H1 (cell line): ENCODE measurements at regions not wholly inside any gene's neighbourhood (a gene's known extent, or its start where the extent isn't known, plus 50 kb on each side); places are given as distances from the start of the nearest gene placed in this dataset.

Experiments
- CTCF ChIA-PET: fragments of 300-600 bp; sonication (Branson Sonifier 250); formaldehyde crosslinking; loops from one replicate; lab custom pipeline; 2021; ENCODE audit not compliant: partially characterized antibody; lab: Charles Lee
- POLR2A ChIA-PET: fragments of 300-600 bp; sonication (Branson Sonifier 250); formaldehyde crosslinking; loops from one replicate; lab custom pipeline; 2021; ENCODE audit warnings: inconsistent platforms; ENCODE audit not compliant: partially characterized antibody; lab: Charles Lee
- DNase-seq, 2 experiments: peaks; one replicate each; pipeline versions ENCODE4 v3.0.0 to v3.0.0-alpha.2; 2010 to 2022; ENCODE audit warnings: low spot score in 2 of 2, low read depth in 1 of 2, mixed read lengths in 1 of 2
- FAIRE-seq: peaks from 2 replicates; lab custom pipeline; 2011; peaks lifted over from hg19 to GRCh38; lab: Jason Lieb, UNC
- H2AFZ ChIP-seq: 2 replicates; pipeline ENCODE4 v1.8.1; 2012; ENCODE audit warnings: low read length, inconsistent platforms
- H2AK5ac ChIP-seq: 2 replicates; pipeline ENCODE4 v1.6.1; 2013; ENCODE audit warnings: low read depth, low read length
- H2BK120ac ChIP-seq: replicated peaks from 2 replicates; pipeline ENCODE3; 2013; ENCODE audit warnings: low read depth, low read length, inconsistent platforms
- H2BK12ac ChIP-seq: 2 replicates; pipeline ENCODE4 v1.6.1; 2013; ENCODE audit warnings: low read depth, low read length
- H2BK15ac ChIP-seq: 2 replicates; pipeline ENCODE4 v1.6.1; 2013; ENCODE audit warnings: low read length
- H2BK20ac ChIP-seq: 2 replicates; pipeline ENCODE4 v1.6.1; 2013; ENCODE audit warnings: low read length
- H2BK5ac ChIP-seq: 2 replicates; pipeline ENCODE4 v1.6.1; 2013; ENCODE audit warnings: low read depth, low read length
- H3K14ac ChIP-seq: 2 replicates; pipeline ENCODE4 v1.6.1; 2013; ENCODE audit warnings: inconsistent platforms; ENCODE audit not compliant: insufficient read length
- H3K18ac ChIP-seq: 2 replicates; pipeline ENCODE4 v1.6.1; 2013; ENCODE audit warnings: low read length; ENCODE audit errors: extremely low read depth
- H3K23ac ChIP-seq: 2 replicates; pipeline ENCODE4 v1.6.1; 2013; ENCODE audit warnings: inconsistent platforms; ENCODE audit not compliant: insufficient read length
- H3K23me2 ChIP-seq: 2 replicates; pipeline ENCODE4 v1.6.1; 2013; ENCODE audit warnings: low read depth, low read length
- H3K27ac ChIP-seq: 2 replicates; pipeline ENCODE4 v1.6.1; 2011; ENCODE audit warnings: low read depth, low read length, inconsistent platforms
- H3K27me3 ChIP-seq, 4 experiments: replicated peaks in 1 of 4; 1 replicate in 1 of 4; 2 replicates in 3 of 4; pipeline versions ENCODE4 v1.6.1 to v1.8.1; 2011 to 2013; ENCODE audit warnings: low read length in 3 of 4, mild to moderate bottlenecking in 3 of 4, inconsistent platforms in 2 of 4, mixed read lengths in 2 of 4, moderate library complexity in 1 of 4; ENCODE audit not compliant: control insufficient read depth in 3 of 4, insufficient read depth in 3 of 4; ENCODE audit errors: extremely low read depth in 1 of 4
- H3K36me3 ChIP-seq, 4 experiments: 2 replicates each; pipeline versions ENCODE4 v1.6.1 to v1.8.1; 2011 to 2013; ENCODE audit warnings: mild to moderate bottlenecking in 4 of 4, low read length in 3 of 4, moderate library complexity in 2 of 4, control low read depth in 1 of 4, inconsistent platforms in 1 of 4; ENCODE audit not compliant: insufficient read depth in 4 of 4, control insufficient read depth in 2 of 4
- H3K4ac ChIP-seq: replicated peaks from 2 replicates; pipeline ENCODE3; 2013; ENCODE audit warnings: low read length, low read depth, mixed read lengths, inconsistent platforms; ENCODE audit not compliant: insufficient read length
- H3K4me1 ChIP-seq, 4 experiments: replicated peaks in 1 of 4; 1 replicate in 1 of 4; 2 replicates in 3 of 4; pipeline versions ENCODE4 v1.6.1 to v1.8.1; 2011 to 2013; ENCODE audit warnings: low read length in 3 of 4, inconsistent platforms in 2 of 4, mixed read lengths in 1 of 4; ENCODE audit not compliant: insufficient read depth in 4 of 4, control insufficient read depth in 3 of 4
- H3K4me2 ChIP-seq, 2 experiments: 2 replicates each; pipeline versions ENCODE4 v1.6.1 to v1.8.1; 2011 to 2013; ENCODE audit warnings: low read depth in 2 of 2, low read length in 2 of 2, control low read depth in 1 of 2, inconsistent platforms in 1 of 2, mild to moderate bottlenecking in 1 of 2; ENCODE audit not compliant: insufficient read depth in 1 of 2
- H3K4me3 ChIP-seq, 4 experiments: fragments of 200-600, 300-600 bp in 1 of 4; sonication (generic), shearing (Covaris generic), sonication (Bioruptor Twin) in 1 of 4; 2 replicates each; pipeline versions ENCODE4 v1.5.1 to v1.8.1; 2011 to 2016; ENCODE audit warnings: low read length in 4 of 4, low read depth in 3 of 4, control low read depth in 2 of 4, inconsistent platforms in 2 of 4, mild to moderate bottlenecking in 2 of 4, mixed read lengths in 1 of 4, moderate library complexity in 1 of 4; ENCODE audit not compliant: insufficient read depth in 2 of 4; ENCODE audit errors: extremely low read depth in 1 of 4
- H3K56ac ChIP-seq: replicated peaks from 2 replicates; pipeline ENCODE3; 2013; ENCODE audit warnings: low read depth, mild to moderate bottlenecking, mixed read lengths, low read length, inconsistent platforms; ENCODE audit not compliant: insufficient read length
- H3K79me1 ChIP-seq: 2 replicates; pipeline ENCODE4 v1.6.1; 2013; ENCODE audit warnings: low read depth, low read length, control low read depth
- H3K79me2 ChIP-seq, 2 experiments: 2 replicates each; pipeline versions ENCODE4 v1.6.1 to v1.8.1; 2012 to 2013; ENCODE audit warnings: low read length in 2 of 2, mild to moderate bottlenecking in 2 of 2, inconsistent platforms in 1 of 2; ENCODE audit not compliant: insufficient read depth in 2 of 2, control insufficient read depth in 1 of 2
- H3K9ac ChIP-seq, 4 experiments: replicated peaks in 1 of 4; 1 replicate in 1 of 4; 2 replicates in 3 of 4; pipeline versions ENCODE4 v1.6.1 to v1.8.1; 2011 to 2013; ENCODE audit warnings: low read depth in 3 of 4, low read length in 3 of 4, control low read depth in 2 of 4, mild to moderate bottlenecking in 2 of 4, moderate library complexity in 2 of 4, inconsistent platforms in 1 of 4; ENCODE audit errors: extremely low read depth in 1 of 4
- H3K9me3 ChIP-seq, 2 experiments: 2 replicates each; pipeline versions ENCODE4 v1.6.1 to v1.8.1; 2012 to 2013; ENCODE audit warnings: mild to moderate bottlenecking in 2 of 2, moderate library complexity in 2 of 2, control low read depth in 1 of 2, inconsistent platforms in 1 of 2, low read depth in 1 of 2, low read length in 1 of 2, mixed read lengths in 1 of 2; ENCODE audit not compliant: insufficient read depth in 2 of 2
- H4K20me1 ChIP-seq, 2 experiments: replicated peaks in 1 of 2; 2 replicates each; pipeline versions ENCODE3 to v1.8.1; 2011 to 2013; ENCODE audit warnings: inconsistent platforms in 2 of 2, low read length in 2 of 2, mild to moderate bottlenecking in 1 of 2; ENCODE audit not compliant: insufficient read depth in 2 of 2, control insufficient read depth in 1 of 2
- H4K5ac ChIP-seq: 2 replicates; pipeline ENCODE4 v1.6.1; 2013; ENCODE audit warnings: low read length, low read depth, mixed read lengths, inconsistent platforms; ENCODE audit not compliant: insufficient read length
- H4K8ac ChIP-seq: 2 replicates; pipeline ENCODE4 v1.8.0; 2013; ENCODE audit warnings: mild to moderate bottlenecking, moderate library complexity, low read length, inconsistent platforms; ENCODE audit not compliant: insufficient read depth; ENCODE audit errors: extremely low read depth
- H4K91ac ChIP-seq: replicated peaks from 2 replicates; pipeline ENCODE3; 2013; ENCODE audit warnings: low read length, mixed read lengths, inconsistent platforms; ENCODE audit not compliant: insufficient read length
- CHD2 ChIP-seq: IDR thresholded peaks from 2 replicates; pipeline ENCODE4 v1.6.1; 2012; ENCODE audit warnings: low read length, improper control_type of control experiment
- EZH2 ChIP-seq: fragments of 200-600 bp; sonication (generic); IDR thresholded peaks from 2 replicates; pipeline ENCODE4 v1.7.1; 2012; ENCODE audit warnings: low read depth, mild to moderate bottlenecking, moderate library complexity, low read length, inconsistent platforms; ENCODE audit not compliant: severe bottlenecking
- WGBS, 2 experiments: shearing (Covaris generic) in 1 of 2; methylation state at CpG; one replicate each; pipeline versions ENCODE4 v1.1.6 to v1.1.7; 2013 to 2015; ENCODE audit warnings: low lambda C conversion rate in 2 of 2, mixed read lengths in 2 of 2, inconsistent platforms in 1 of 2, low coverage in 1 of 2, missing lambda C conversion rate in 1 of 2; ENCODE audit not compliant: insufficient replicate concordance in 2 of 2, insufficient coverage in 1 of 2, insufficient read length in 1 of 2; ENCODE audit errors: extremely low coverage in 1 of 2, missing lambda C conversion rate in 1 of 2; 5-methylcytosine and 5-hydroxymethylcytosine counted together

- Histone ChIP-seq H3K23me2 (no peaks in the 10 kb centered on the region), H3K14ac (no peak overlapping the region), H2AK5ac (no peak overlapping the region), H2BK120ac (no peak overlapping the region), H3K4ac (no peak overlapping the region), H3K27me3 (no peaks in the 10 kb centered on the region), H2AFZ (no peak overlapping the region), H3K4me1 (no peaks in the 10 kb centered on the region), H3K4me3 (no peak overlapping the region)
- TF ChIP-seq EZH2: no peak
- no peak for TF ChIP-seq CHD2
- TF ChIP-seq, all 59 proteins: peak for 0
- no peak overlapping the region for H2BK12ac ChIP-seq
- H3K23ac ChIP-seq: no peak overlapping the region
- no peak for FAIRE-seq
- H4K5ac ChIP-seq: no peak overlapping the region
- DNase-seq: no peak
- ChIA-PET CTCF (interaction anchor here (0.6 to 6.1 kb wide), 18 partner anchors 12 to 719 kb away, joined by 3 to 60 read pairs (median 4); no protein-coding TSS in a partner anchor), POLR2A (no interaction called here)
- no peaks in the 10 kb centered on the region for H4K20me1 ChIP-seq
- H2BK15ac ChIP-seq: no peak overlapping the region
- no peak overlapping the region for H3K18ac ChIP-seq
- H3K79me1 ChIP-seq: no peaks in the 10 kb centered on the region
- H3K56ac ChIP-seq: no peak overlapping the region
- H3K79me2 ChIP-seq: no peaks in the 10 kb centered on the region
- H3K9me3 ChIP-seq: no peaks in the 10 kb centered on the region
- no peak overlapping the region for H3K27ac ChIP-seq
- H4K8ac ChIP-seq: no peak overlapping the region
- H4K91ac ChIP-seq: no peak overlapping the region
- no peak overlapping the region for H2BK20ac ChIP-seq
- no peak overlapping the region for H2BK5ac ChIP-seq
- H3K9ac ChIP-seq: no peak overlapping the region
- no peak overlapping the region for H3K4me2 ChIP-seq
- 84% methylated on average over 4 of the region's 4 CpGs; no CpG with 5 or more reads in 1 of the 2 experiments for WGBS, 2 experiments
- H3K36me3 ChIP-seq: no peaks in the 10 kb centered on the region
Measured at GRCh38 chr7:131861620-131862346, 305.4 kb upstream of the PODXL start.
